ENCODE measurements at regions not wholly inside any gene's neighbourhood (a gene's known extent, or its start where the extent isn't known, plus 50 kb on each side); places are given as distances from the start of the nearest gene placed in this dataset.
A peak's percentile ranks its signal among the peaks of the same experiment; 100 is the strongest.
"Not testable (repeated sequence)": the region's sequence is repeated elsewhere in the genome, so short reads cannot be mapped to it uniquely, and the experiment has no call there.

DNA sequence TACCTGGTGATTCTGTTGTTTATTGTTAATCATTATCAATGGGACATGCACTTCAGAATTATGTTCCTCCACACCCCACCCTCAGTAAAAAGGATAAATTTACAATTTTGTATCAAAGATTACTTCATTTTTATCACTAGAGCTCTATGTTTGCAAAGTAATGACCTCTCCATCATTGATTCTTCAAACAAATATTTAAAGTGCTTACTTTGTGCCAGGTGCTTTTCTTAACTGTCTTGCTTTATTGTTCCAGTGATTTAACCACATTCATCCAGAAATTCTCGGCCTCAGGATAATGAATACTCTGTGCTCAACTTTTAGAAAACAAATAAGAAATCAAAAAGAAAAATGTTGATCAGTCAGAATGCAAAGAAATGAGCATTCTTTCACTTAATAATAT, 144.9 kb upstream of the FOXP2 start:
- ChIA-PET CTCF (no interaction called here), POLR2A (ENCODE audit: low non-redundant PET) (no interaction called here)
- TF ChIP-seq, protein P1, sequence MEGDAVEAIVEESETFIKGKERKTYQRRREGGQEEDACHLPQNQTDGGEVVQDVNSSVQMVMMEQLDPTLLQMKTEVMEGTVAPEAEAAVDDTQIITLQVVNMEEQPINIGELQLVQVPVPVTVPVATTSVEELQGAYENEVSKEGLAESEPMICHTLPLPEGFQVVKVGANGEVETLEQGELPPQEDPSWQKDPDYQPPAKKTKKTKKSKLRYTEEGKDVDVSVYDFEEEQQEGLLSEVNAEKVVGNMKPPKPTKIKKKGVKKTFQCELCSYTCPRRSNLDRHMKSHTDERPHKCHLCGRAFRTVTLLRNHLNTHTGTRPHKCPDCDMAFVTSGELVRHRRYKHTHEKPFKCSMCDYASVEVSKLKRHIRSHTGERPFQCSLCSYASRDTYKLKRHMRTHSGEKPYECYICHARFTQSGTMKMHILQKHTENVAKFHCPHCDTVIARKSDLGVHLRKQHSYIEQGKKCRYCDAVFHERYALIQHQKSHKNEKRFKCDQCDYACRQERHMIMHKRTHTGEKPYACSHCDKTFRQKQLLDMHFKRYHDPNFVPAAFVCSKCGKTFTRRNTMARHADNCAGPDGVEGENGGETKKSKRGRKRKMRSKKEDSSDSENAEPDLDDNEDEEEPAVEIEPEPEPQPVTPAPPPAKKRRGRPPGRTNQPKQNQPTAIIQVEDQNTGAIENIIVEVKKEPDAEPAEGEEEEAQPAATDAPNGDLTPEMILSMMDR (conservative IDR thresholded peaks at IDR 0.05; ENCODE audit: low read depth), result no peak
- H3K27ac ChIP-seq, result no peak overlapping the region
- no peak for DNase-seq (ENCODE audit: low spot score)

DNA sequence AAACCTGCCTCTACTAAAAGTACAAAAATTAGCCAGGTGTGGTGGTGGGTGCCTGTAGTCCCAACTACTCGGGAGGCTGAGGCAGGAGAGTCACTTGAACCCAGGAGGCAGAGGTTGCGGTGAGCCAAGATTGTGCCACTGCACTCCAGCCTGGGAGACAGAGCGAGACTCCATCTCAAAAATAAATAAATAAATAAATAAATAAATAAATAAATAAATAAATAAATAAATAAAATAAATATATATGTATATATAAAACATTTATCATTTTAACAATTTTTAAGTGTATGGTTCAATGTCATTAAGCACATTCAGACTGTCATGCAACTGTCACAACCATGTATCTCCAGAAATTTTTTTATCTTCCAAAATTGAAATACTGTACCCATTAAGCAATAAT, 147.1 kb upstream of the FOXP2 start:
- DNase-seq (ENCODE audit: low spot score); POLR2A ChIA-PET (ENCODE audit: low non-redundant PET); H3K27ac ChIP-seq: not testable (repeated sequence)
- CTCF ChIA-PET, result interaction anchor here (0.6 kb wide), 1 partner anchor 141 kb away, joined by 3 read pairs; no protein-coding TSS in a partner anchor

DNA sequence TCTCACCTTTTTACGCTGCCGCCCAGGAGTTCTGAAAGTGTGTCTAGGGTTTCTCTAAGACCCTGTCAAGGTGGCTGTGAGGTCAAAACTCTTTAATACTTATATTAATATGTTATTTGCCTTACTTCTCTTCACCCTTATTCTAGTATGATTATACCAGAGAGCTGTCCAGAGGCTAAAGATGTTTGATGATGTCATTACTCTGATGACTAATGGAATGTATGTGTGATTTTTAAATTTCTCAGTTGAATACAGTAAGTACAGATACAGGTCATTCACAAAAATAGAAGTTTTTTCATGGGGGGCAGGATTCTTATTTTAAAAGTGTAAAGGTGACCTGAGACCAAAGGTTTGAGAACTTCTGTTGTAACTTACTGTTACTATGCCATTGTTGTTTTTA, 150.6 kb upstream of the FOXP2 start:
- ChIA-PET POLR2A (ENCODE audit: low non-redundant PET) (no interaction called here), CTCF (no interaction called here)
- peak; percentile 3 for DNase-seq (ENCODE audit: low spot score)
- no peak overlapping the region for H3K27ac ChIP-seq
- TF ChIP-seq, protein P1 (conservative IDR thresholded peaks at IDR 0.05; ENCODE audit: low read depth), result no peak

DNA sequence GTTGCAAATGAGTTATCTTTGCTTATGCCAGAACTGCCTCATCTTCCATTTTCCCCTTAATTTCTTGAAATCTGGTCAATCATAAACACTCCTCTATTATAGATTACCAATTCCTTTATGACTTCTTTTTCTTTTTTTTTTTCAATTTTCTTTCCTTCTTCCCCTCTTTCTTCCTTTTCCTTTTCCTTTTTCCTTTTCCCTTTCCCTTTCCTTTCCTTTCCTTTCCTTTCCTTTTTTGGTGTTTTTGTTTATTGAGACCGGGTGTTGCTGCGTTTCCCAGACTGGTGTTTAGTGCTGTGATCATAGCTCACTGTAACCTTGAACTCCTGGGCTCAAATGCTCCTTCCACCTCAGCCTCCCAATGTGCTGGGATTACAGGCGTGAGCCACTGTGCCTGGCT, 151.4 kb upstream of the FOXP2 start:
- TF ChIP-seq, protein P1 (conservative IDR thresholded peaks at IDR 0.05; ENCODE audit: low read depth), result no peak
- POLR2A ChIA-PET (ENCODE audit: low non-redundant PET), result no interaction called here
- CTCF ChIA-PET, result interaction anchor here (0.7 kb wide), 1 partner anchor 79 kb away, joined by 3 read pairs; no protein-coding TSS in a partner anchor
- H3K27ac ChIP-seq, result no peak overlapping the region
- no peak for DNase-seq (ENCODE audit: low spot score)

DNA sequence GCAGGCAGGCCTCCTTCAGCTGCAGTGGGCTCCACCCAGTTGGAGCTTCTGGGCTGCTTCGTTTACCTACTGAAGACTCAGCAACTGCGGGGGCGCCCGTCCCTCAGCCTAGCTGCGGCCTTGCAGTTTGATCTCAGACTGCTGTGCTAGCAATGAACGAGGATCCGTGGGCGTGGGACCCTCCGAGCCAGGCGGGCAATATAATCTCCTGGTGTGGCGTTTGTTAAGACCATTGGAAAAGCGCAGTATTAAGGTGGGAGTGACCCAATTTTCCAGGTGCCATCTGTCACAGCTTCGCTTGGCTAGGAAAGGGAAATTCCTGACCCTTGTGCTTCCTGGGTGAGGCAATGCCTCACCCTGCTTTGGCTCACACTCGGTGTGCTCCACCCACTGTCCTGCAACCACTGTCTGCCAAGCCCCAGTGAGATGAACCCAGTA, 159.2 kb upstream of the FOXP2 start:
- CTCF ChIA-PET, result no interaction called here
- H3K27ac ChIP-seq, result no peak overlapping the region
- TF ChIP-seq, protein P1 (conservative IDR thresholded peaks at IDR 0.05; ENCODE audit: low read depth), result no peak
- POLR2A ChIA-PET (ENCODE audit: low non-redundant PET), result no interaction called here
- DNase-seq (ENCODE audit: low spot score), result no peak

DNA sequence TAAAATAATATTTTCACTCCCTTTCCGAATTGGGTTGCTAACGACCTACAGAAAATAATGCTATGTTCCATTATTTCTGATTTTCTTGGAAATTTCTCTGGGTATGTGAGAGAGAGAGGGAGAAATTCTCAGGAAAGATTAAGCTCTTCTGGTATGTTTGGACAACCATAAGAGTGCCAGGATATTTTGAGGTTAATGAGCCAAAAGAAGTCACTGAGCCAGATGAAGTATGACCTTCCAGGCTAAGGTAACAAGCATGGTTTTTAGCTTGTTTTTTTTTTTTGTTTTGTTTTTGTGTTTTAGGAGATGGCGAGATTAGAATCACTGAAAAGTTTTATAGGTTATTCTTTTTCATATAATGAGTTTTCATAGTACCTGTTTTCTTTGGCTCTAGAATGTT, 171.0 kb upstream of the FOXP2 start:
- CTCF ChIA-PET, result no interaction called here
- DNase-seq (ENCODE audit: low spot score), result no peak
- POLR2A ChIA-PET (ENCODE audit: low non-redundant PET), result no interaction called here
- TF ChIP-seq, protein P1 (conservative IDR thresholded peaks at IDR 0.05; ENCODE audit: low read depth), result no peak
- H3K27ac ChIP-seq, result no peak overlapping the region

DNA sequence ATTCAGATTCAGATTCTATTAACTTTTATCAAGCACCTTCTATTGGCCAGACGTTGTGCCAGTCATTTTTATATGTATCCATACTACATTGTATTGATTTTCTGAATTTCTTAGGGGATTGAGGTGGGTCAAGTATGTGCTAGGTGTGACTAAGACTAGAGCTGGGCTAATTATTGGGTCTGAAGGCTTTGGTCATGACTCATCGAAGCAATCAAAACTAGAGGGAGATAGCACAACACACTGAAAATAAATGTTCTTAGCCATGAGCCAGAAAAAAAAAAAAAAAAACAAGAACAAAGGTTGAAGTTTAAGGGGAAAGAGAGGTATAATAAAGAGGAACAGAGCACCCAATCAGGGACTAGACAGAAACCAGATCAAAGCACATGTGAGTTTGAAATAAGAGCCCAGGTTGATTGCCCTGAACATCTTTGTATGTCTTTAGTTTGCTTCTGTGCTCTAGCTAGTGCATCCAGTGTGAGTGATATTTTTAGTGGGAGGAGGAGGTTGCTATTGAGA, 171.6 kb upstream of the FOXP2 start:
- TF ChIP-seq, protein P1 (conservative IDR thresholded peaks at IDR 0.05; ENCODE audit: low read depth), result no peak

More for the DNA sequence above, 171.6 kb upstream of the FOXP2 start:
- POLR2A ChIA-PET (ENCODE audit: low non-redundant PET), result no interaction called here
- no peak overlapping the region for H3K27ac ChIP-seq
- CTCF ChIA-PET, result no interaction called here
- peak; percentile 8 for DNase-seq (ENCODE audit: low spot score)

Data from RWPE1 (cell line).